ENCODE measurements at regions not wholly inside any gene's neighbourhood (a gene's known extent, or its start where the extent isn't known, plus 50 kb on each side); places are given as distances from the start of the nearest gene placed in this dataset.

DNA sequence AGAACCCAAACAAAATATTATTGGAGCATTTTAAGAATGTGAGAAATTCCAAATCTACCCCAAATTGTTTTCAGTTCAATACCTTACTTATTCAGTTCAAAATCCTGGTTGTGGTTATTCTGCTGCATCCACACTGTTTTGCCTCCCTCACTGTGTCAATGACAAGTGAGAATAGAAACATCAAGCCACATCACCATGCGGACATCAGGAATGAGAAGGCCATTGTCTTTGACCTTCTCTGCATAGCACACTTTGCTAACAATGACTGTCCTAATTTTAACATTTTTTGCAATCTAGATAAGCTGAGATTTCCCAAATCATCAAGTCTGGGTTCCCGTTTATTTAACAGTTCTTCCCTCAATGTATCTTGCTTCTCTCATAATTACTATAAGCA, 93.7 kb downstream of the ELAPOR2 start:
- in situ Hi-C loops (cut with MboI; ENCODE audit: low sequenced_read_pairs) = no loop called here
- Histone ChIP-seq H3K4me1 (peaks cover 12% of the 10 kb centered on the region), H3K27me3 (ENCODE audit: low read depth) (no peaks in the 10 kb centered on the region), H3K4me3 (no peak overlapping the region), H3K9me3 (no peaks in the 10 kb centered on the region), H3K36me3 (replicated peaks) (no peaks in the 10 kb centered on the region)
- DNase-seq (ENCODE audit: low spot score in 2 of 2) = no peak

GRCh38 chr7:86964973-86965726, 94.3 kb downstream of the ELAPOR2 start:
- Histone ChIP-seq H3K36me3 (replicated peaks) (no peaks in the 10 kb centered on the region), H3K4me1 (peaks cover 12% of the 10 kb centered on the region), H3K9me3 (no peaks in the 10 kb centered on the region), H3K4me3 (no peak overlapping the region), H3K27me3 (ENCODE audit: low read depth) (no peaks in the 10 kb centered on the region)
- no peak for DNase-seq (ENCODE audit: low spot score in 2 of 2)
- in situ Hi-C loops (cut with MboI; ENCODE audit: low sequenced_read_pairs) = no loop called here

DNA sequence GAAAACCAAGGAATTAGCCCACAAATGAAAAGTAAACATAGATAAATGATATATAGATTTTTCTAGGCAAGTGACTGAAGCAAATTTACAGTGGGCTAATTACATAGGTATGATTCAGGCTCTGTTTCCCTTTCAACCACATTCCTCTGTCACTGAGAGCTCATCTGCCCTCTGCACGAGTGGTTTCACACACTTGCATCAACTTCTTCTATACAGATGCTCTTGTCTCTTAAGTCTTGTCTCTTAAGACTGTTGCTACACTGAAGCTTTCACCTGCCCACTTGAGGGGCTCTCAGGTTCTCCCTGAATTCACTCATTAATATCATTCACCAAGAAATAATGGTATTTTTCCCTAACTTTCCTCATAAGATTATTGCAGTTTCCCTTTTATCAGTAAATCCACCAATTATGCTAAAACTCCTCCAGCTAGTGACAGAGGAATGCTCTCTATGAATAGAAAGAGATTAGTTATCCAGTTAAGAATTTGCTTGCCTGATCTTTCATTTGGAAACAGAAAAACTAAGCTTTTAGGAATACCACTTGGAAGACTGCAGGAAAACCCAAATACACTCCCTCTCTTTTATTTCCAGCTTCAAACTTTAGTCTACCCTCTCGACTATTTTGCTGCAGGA, 95.7 kb downstream of the ELAPOR2 start:
- DNase-seq (ENCODE audit: low spot score in 2 of 2) = peak in 1 of 2 experiments; percentile 58
- no peaks in the 10 kb centered on the region for H3K9me3 ChIP-seq
- in situ Hi-C loops (cut with MboI; ENCODE audit: low sequenced_read_pairs) = no loop called here

GRCh38 chr7:86962623-86963022, 96.8 kb downstream of the ELAPOR2 start:
- no peak for DNase-seq (ENCODE audit: low spot score in 2 of 2)
- Histone ChIP-seq H3K4me1 (peaks cover 12% of the 10 kb centered on the region), H3K4me3 (no peak overlapping the region), H3K9me3 (no peaks in the 10 kb centered on the region), H3K27me3 (ENCODE audit: low read depth) (no peaks in the 10 kb centered on the region), H3K36me3 (replicated peaks) (no peaks in the 10 kb centered on the region)
- in situ Hi-C loops (cut with MboI; ENCODE audit: low sequenced_read_pairs) = no loop called here

More for the DNA sequence above, 95.7 kb downstream of the ELAPOR2 start:
- H3K27me3 ChIP-seq (ENCODE audit: low read depth) = no peaks in the 10 kb centered on the region
- no peaks in the 10 kb centered on the region for H3K36me3 ChIP-seq (replicated peaks)
- H3K4me1 ChIP-seq = peaks cover 12% of the 10 kb centered on the region
- H3K4me3 ChIP-seq = no peak overlapping the region

DNA sequence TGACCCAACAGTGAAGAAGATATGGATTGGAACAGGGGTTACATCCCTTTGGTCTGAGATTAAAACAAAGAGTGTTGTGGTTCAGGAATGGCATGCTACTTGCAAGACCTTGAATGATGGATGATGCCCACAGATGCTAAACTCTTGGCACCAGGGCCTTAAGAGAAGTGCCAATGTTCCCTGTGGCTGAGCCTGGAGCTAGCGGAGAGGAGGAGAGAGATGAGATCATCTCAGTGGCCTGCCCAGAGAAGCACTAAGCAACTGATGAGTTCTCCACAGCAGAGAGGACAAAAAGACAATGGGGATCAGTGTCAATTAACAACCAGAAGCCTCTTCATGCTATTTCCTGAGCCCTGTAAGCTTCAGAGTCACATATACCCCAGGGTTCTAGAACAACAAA, 97.8 kb downstream of the ELAPOR2 start:
- in situ Hi-C loops (cut with MboI; ENCODE audit: low sequenced_read_pairs) = no loop called here
- no peaks in the 10 kb centered on the region for H3K27me3 ChIP-seq (ENCODE audit: low read depth)
- no peaks in the 10 kb centered on the region for H3K36me3 ChIP-seq (replicated peaks)
- H3K9me3 ChIP-seq = no peaks in the 10 kb centered on the region
- DNase-seq (ENCODE audit: low spot score in 2 of 2) = no peak
- H3K4me1 ChIP-seq = peaks cover 12% of the 10 kb centered on the region
- H3K4me3 ChIP-seq = no peak overlapping the region

DNA sequence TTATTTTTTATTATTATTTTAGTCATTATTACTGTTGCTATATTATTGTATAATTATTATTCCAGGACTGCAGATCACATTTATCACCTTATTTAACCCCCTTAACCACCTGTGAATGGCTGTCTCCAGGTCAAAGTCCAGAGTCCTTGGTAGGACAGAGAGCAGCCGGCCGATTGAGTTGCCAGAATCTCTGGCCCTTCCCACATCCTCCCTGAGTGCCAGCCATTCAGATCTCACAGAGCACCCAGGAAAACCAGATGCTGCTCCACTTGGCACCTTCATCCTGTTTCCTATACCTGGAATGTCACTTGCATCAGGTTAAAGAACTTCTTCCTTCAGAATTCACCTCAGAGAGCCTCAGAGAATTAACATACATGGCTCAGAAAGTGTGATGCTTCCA, 101.1 kb downstream of the ELAPOR2 start:
- DNase-seq (ENCODE audit: low spot score in 2 of 2) = no peak
- Histone ChIP-seq H3K4me1 (no peaks in the 10 kb centered on the region; the same call in 1 of the 2 replicates), H3K36me3 (replicated peaks) (no peaks in the 10 kb centered on the region), H3K9me3 (no peaks in the 10 kb centered on the region), H3K4me3 (no peak overlapping the region), H3K27me3 (ENCODE audit: low read depth) (peaks cover 3% of the 10 kb centered on the region)
- in situ Hi-C loops (cut with MboI; ENCODE audit: low sequenced_read_pairs) = no loop called here

DNA sequence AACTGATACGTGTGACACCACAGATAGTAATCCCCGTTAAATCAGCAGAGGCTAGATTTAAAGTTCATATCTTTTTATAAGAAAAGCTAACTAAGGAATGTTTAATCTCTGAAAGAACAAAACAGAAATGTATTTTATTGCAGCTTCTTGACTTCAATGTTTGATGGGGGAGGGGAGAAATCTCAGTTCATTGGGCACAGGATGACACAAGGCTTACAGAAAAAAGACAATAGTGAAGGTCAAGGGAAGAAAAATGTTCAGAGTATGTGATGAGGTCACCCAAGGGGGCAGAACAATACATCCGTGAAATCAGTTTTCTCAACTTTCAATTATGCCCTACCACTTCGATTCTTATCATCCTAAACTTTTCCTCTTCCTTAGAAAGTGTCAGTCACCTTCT, 102.9 kb downstream of the ELAPOR2 start:
- DNase-seq (ENCODE audit: low spot score in 2 of 2) = no peak
- in situ Hi-C loops (cut with MboI; ENCODE audit: low sequenced_read_pairs) = no loop called here

DNA sequence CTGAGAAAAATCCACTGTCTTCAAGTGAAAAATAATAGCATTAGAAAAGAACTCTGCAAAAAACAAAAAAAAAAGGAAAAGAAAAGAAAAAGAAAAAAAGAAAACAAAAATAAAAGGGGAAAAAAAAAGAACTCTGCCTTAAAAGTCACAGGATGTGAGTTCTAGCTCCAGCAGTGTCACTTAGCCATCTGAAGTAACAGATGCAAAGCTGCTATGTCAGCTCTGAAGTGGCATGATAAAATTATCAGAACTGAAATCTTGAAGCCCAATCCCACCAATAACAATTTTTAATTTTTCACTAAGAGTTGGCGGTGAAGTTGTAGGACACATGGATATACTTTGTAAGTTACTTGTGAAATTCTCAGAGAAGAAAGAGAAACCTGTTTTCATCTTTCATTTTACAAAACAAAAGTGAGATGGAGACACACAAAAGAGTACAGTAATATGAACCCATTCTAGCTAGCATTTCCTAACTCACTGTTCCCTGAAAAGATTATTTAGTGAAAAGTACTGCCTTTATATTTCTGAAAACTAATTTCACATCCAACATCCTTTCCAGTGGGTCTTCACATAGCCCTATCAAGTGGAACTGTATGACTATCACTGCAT, 103.5 kb downstream of the ELAPOR2 start:
- Histone ChIP-seq H3K27me3 (ENCODE audit: low read depth) (peaks cover 5% of the 10 kb centered on the region), H3K4me1 (no peaks in the 10 kb centered on the region; the same call in 1 of the 2 replicates), H3K4me3 (no peak overlapping the region), H3K36me3 (replicated peaks) (no peaks in the 10 kb centered on the region), H3K9me3 (no peaks in the 10 kb centered on the region)
- no peak for DNase-seq (ENCODE audit: low spot score in 2 of 2)
- in situ Hi-C loops (cut with MboI; ENCODE audit: low sequenced_read_pairs) = no loop called here

More for the DNA sequence above, 102.9 kb downstream of the ELAPOR2 start:
- H3K36me3 ChIP-seq (replicated peaks) = no peaks in the 10 kb centered on the region
- peaks cover 5% of the 10 kb centered on the region for H3K27me3 ChIP-seq (ENCODE audit: low read depth)
- H3K4me3 ChIP-seq = no peak overlapping the region
- no peaks in the 10 kb centered on the region for H3K9me3 ChIP-seq
- no peaks in the 10 kb centered on the region; the same call in 1 of the 2 replicates for H3K4me1 ChIP-seq

- Histone ChIP-seq H3K4me3 (no peak overlapping the region), H3K4me1 (no peaks in the 10 kb centered on the region; the same call in 1 of the 2 replicates), H3K36me3 (replicated peaks) (no peaks in the 10 kb centered on the region), H3K9me3 (no peaks in the 10 kb centered on the region), H3K27me3 (ENCODE audit: low read depth) (peaks cover 5% of the 10 kb centered on the region)
- DNase-seq (ENCODE audit: low spot score in 2 of 2) = no peak
- in situ Hi-C loops (cut with MboI; ENCODE audit: low sequenced_read_pairs) = no loop called here
Measured at GRCh38 chr7:86954971-86955370, 104.5 kb downstream of the ELAPOR2 start.

- in situ Hi-C loops (cut with MboI; ENCODE audit: low sequenced_read_pairs) = no loop called here
- no peak for DNase-seq (ENCODE audit: low spot score in 2 of 2)
- H3K4me3 ChIP-seq = no peak overlapping the region
- no peaks in the 10 kb centered on the region for H3K9me3 ChIP-seq
- H3K4me1 ChIP-seq = no peaks in the 10 kb centered on the region; the same call in 1 of the 2 replicates
- peaks cover 5% of the 10 kb centered on the region for H3K27me3 ChIP-seq (ENCODE audit: low read depth)
- H3K36me3 ChIP-seq (replicated peaks) = no peaks in the 10 kb centered on the region
Measured at GRCh38 chr7:86953653-86954336, 105.7 kb downstream of the ELAPOR2 start.

DNA sequence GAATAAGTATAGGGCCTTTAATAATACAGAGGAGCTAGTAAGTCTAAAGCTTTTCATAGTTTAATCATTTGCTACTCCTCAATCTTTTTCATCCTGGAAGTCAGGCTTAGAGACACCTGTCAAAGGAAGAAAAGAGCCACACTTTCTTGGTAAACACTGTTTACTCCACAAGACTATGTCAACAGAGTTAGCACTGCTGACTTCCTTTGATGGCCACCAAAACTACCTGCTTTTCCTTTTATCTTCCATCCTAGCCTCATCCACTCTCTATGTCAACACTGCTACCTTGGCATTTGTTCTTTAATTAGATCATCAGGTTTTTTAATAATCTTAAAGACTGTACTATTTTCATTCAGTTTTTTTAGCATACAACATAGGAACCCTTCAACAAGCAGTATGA, 106.2 kb downstream of the ELAPOR2 start:
- Histone ChIP-seq H3K27me3 (ENCODE audit: low read depth) (peaks cover 5% of the 10 kb centered on the region), H3K4me3 (no peak overlapping the region), H3K4me1 (no peaks in the 10 kb centered on the region; the same call in 1 of the 2 replicates), H3K36me3 (replicated peaks) (no peaks in the 10 kb centered on the region), H3K9me3 (no peaks in the 10 kb centered on the region)
- in situ Hi-C loops (cut with MboI; ENCODE audit: low sequenced_read_pairs) = no loop called here
- no peak for DNase-seq (ENCODE audit: low spot score in 2 of 2)

GRCh38 chr7:86951895-86952294, 107.6 kb downstream of the ELAPOR2 start:
- H3K36me3 ChIP-seq (replicated peaks) = no peaks in the 10 kb centered on the region
- no peaks in the 10 kb centered on the region for H3K9me3 ChIP-seq
- peaks cover 9% of the 10 kb centered on the region for H3K27me3 ChIP-seq (ENCODE audit: low read depth)
- DNase-seq (ENCODE audit: low spot score in 2 of 2) = no peak
- H3K4me3 ChIP-seq = no peak overlapping the region
- H3K4me1 ChIP-seq = peaks cover 4% of the 10 kb centered on the region
- in situ Hi-C loops (cut with MboI; ENCODE audit: low sequenced_read_pairs) = no loop called here

DNA sequence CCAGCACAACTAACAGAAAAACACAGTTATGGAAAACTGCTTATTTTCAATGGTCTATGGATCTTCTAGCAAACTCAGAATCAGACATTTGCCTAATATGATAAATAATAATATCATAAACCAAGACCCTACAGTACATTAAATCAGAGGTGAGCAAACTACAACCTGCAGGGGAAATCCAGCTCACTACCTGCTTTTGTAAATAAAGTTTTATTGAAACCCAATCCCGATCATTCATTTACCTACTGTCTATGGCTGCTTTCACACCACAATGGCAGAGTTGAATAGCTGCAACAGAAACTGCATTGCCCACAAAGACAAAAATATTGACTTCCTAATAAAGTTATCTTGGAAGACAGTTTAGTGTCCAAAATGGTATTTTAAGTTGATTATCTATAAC, 108.5 kb downstream of the ELAPOR2 start:
- in situ Hi-C loops (cut with MboI; ENCODE audit: low sequenced_read_pairs) = no loop called here

DNA sequence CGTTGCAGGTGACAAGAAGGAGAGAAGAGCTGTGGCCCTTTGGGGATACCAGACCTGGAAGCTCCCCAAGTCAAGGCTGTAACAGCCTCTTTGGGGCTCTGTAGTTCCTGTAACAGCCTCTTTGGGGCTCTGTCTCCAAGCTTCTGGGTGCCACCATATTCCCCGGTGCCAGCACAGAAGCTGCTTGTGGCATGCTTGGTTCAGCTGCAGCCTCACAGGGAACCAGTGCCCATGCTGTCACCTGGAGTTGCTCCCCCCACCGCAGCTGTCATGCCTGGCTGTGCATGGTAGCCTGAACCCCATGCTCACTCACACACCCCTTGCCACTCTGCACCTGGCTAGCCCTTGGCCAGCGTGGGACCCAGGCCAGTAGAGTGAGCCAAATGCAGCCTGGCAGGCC, 109.1 kb downstream of the ELAPOR2 start:
- Histone ChIP-seq H3K36me3 (replicated peaks) (no peaks in the 10 kb centered on the region), H3K9me3 (no peaks in the 10 kb centered on the region), H3K27me3 (ENCODE audit: low read depth) (peaks cover 9% of the 10 kb centered on the region), H3K4me1 (peaks cover 6% of the 10 kb centered on the region), H3K4me3 (no peak overlapping the region)
- no peak for DNase-seq (ENCODE audit: low spot score in 2 of 2)
- in situ Hi-C loops (cut with MboI; ENCODE audit: low sequenced_read_pairs) = no loop called here

More for the DNA sequence above, 108.5 kb downstream of the ELAPOR2 start:
- H3K4me3 ChIP-seq = no peak overlapping the region
- no peaks in the 10 kb centered on the region for H3K9me3 ChIP-seq
- H3K36me3 ChIP-seq (replicated peaks) = no peaks in the 10 kb centered on the region
- peaks cover 6% of the 10 kb centered on the region for H3K4me1 ChIP-seq
- H3K27me3 ChIP-seq (ENCODE audit: low read depth) = peaks cover 9% of the 10 kb centered on the region
- DNase-seq (ENCODE audit: low spot score in 2 of 2) = no peak

Measured in HAP-1 (cell line).